ENCODE measurements at regions not wholly inside any gene's neighbourhood (a gene's known extent, or its start where the extent isn't known, plus 50 kb on each side); places are given as distances from the start of the nearest gene placed in this dataset.
"Not testable (repeated sequence)": the region's sequence is repeated elsewhere in the genome, so short reads cannot be mapped to it uniquely, and the experiment has no call there.

GRCh38 chr13:106095919-106096318 is 439.5 kb downstream of the EFNB2 start:
- DNase-seq (ENCODE audit: low spot score), result no peak

GRCh38 chr13:106095406-106095805 is 440.1 kb downstream of the EFNB2 start:
- DNase-seq (ENCODE audit: low spot score), result no peak

GRCh38 chr13:106090001-106090400 is 445.5 kb downstream of the EFNB2 start:
- no peak for DNase-seq (ENCODE audit: low spot score)

GRCh38 chr13:106089261-106089980 is 446.0 kb downstream of the EFNB2 start:
- no peak for DNase-seq (ENCODE audit: low spot score)

- DNase-seq (ENCODE audit: low spot score), result no peak
Measured at GRCh38 chr13:106088085-106088484, 447.4 kb downstream of the EFNB2 start.

- DNase-seq (ENCODE audit: low spot score), result no peak
Measured at GRCh38 chr13:106087201-106087600, 448.3 kb downstream of the EFNB2 start.

- DNase-seq (ENCODE audit: low spot score), result peak; percentile 27
Measured at GRCh38 chr13:106083620-106084350, 451.7 kb downstream of the EFNB2 start.

- not testable (repeated sequence) for DNase-seq (ENCODE audit: low spot score)
Measured at GRCh38 chr13:106081221-106081620, 454.2 kb downstream of the EFNB2 start.

- no peak for DNase-seq (ENCODE audit: low spot score)
Measured at GRCh38 chr13:106078191-106078590, 457.3 kb downstream of the EFNB2 start.

GRCh38 chr13:106077017-106077416 is 458.4 kb downstream of the EFNB2 start:
- no peak for DNase-seq (ENCODE audit: low spot score)

- DNase-seq (ENCODE audit: low spot score), result no peak
Measured at GRCh38 chr13:106072014-106072413, 463.4 kb downstream of the EFNB2 start.

- DNase-seq (ENCODE audit: low spot score), result peak; percentile 23
Measured at GRCh38 chr13:106063591-106064313, 471.7 kb downstream of the EFNB2 start.

- no peak for DNase-seq (ENCODE audit: low spot score)
Measured at GRCh38 chr13:106061781-106062180, 473.7 kb downstream of the EFNB2 start.

- peak; percentile 11 for DNase-seq (ENCODE audit: low spot score)
Measured at GRCh38 chr13:106056851-106057250, 478.6 kb downstream of the EFNB2 start.

GRCh38 chr13:106052200-106052767 is 483.2 kb downstream of the EFNB2 start:
- DNase-seq (ENCODE audit: low spot score), result no peak

GRCh38 chr13:106049171-106049570 is 486.3 kb downstream of the EFNB2 start:
- no peak for DNase-seq (ENCODE audit: low spot score)

GRCh38 chr13:106048386-106048785 is 487.1 kb downstream of the EFNB2 start:
- DNase-seq (ENCODE audit: low spot score), result no peak

GRCh38 chr13:106047859-106048258 is 487.6 kb downstream of the EFNB2 start:
- no peak for DNase-seq (ENCODE audit: low spot score)

- DNase-seq (ENCODE audit: low spot score), result no peak
Measured at GRCh38 chr13:106042996-106043581, 492.4 kb downstream of the EFNB2 start.

- DNase-seq (ENCODE audit: low spot score), result no peak
Measured at GRCh38 chr13:106041445-106041844, 494.0 kb downstream of the EFNB2 start.

- peak; percentile 79 for DNase-seq (ENCODE audit: low spot score)
Measured at GRCh38 chr13:106038752-106039151, 496.7 kb downstream of the EFNB2 start.

- DNase-seq (ENCODE audit: low spot score), result no peak
Measured at GRCh38 chr13:106036870-106037269, 498.6 kb downstream of the EFNB2 start.
